GM21529 (cell line): ENCODE measurements at regions not wholly inside any gene's neighbourhood (a gene's known extent, or its start where the extent isn't known, plus 50 kb on each side); places are given as distances from the start of the nearest gene placed in this dataset.
A peak's percentile ranks its signal among the peaks of the same experiment; 100 is the strongest.
"Not testable (repeated sequence)": the region's sequence is repeated elsewhere in the genome, so short reads cannot be mapped to it uniquely, and the experiment has no call there.

Source experiments
- ATAC-seq: cut with Tn5 transposase; IDR thresholded peaks from one replicate; pipeline ENCODE4 v1.9.1; 2021; ENCODE audit not compliant: unreplicated experiment

GRCh38 chr5:117131048-117131679 is 556.5 kb upstream of the SEMA6A start:
- peak; percentile 96 for ATAC-seq

GRCh38 chr5:117118499-117118898 is 543.9 kb upstream of the SEMA6A start:
- ATAC-seq = no peak

- not testable (repeated sequence) for ATAC-seq
Observed at GRCh38 chr5:117117314-117117713, 542.7 kb upstream of the SEMA6A start.

- no peak for ATAC-seq
Observed at GRCh38 chr5:117110548-117110947, 535.9 kb upstream of the SEMA6A start.

- ATAC-seq = peak; percentile 57
Observed at GRCh38 chr5:117107859-117108258, 533.2 kb upstream of the SEMA6A start.

GRCh38 chr5:117103703-117104102 is 529.1 kb upstream of the SEMA6A start:
- no peak for ATAC-seq

- no peak for ATAC-seq
Observed at GRCh38 chr5:117102591-117102990, 528.0 kb upstream of the SEMA6A start.

GRCh38 chr5:117100176-117100575 is 525.6 kb upstream of the SEMA6A start:
- ATAC-seq = no peak

GRCh38 chr5:117098094-117098493 is 523.5 kb upstream of the SEMA6A start:
- ATAC-seq = no peak

GRCh38 chr5:117095346-117096332 is 521.0 kb upstream of the SEMA6A start:
- ATAC-seq = no peak

GRCh38 chr5:117094114-117094815 is 519.6 kb upstream of the SEMA6A start:
- no peak for ATAC-seq

GRCh38 chr5:117093653-117094052 is 519.0 kb upstream of the SEMA6A start:
- ATAC-seq = no peak

GRCh38 chr5:117089001-117089400 is 514.4 kb upstream of the SEMA6A start:
- ATAC-seq = no peak

GRCh38 chr5:117088176-117088575 is 513.6 kb upstream of the SEMA6A start:
- no peak for ATAC-seq

GRCh38 chr5:117084067-117084466 is 509.4 kb upstream of the SEMA6A start:
- ATAC-seq = no peak

GRCh38 chr5:117082977-117083376 is 508.4 kb upstream of the SEMA6A start:
- no peak for ATAC-seq

GRCh38 chr5:117077142-117077541 is 502.5 kb upstream of the SEMA6A start:
- ATAC-seq = no peak

GRCh38 chr5:117072439-117072838 is 497.8 kb upstream of the SEMA6A start:
- ATAC-seq = no peak

GRCh38 chr5:117065800-117066199 is 491.2 kb upstream of the SEMA6A start:
- no peak for ATAC-seq

GRCh38 chr5:117065161-117065560 is 490.5 kb upstream of the SEMA6A start:
- no peak for ATAC-seq

- ATAC-seq = no peak
Observed at GRCh38 chr5:117060099-117060498, 485.5 kb upstream of the SEMA6A start.

- no peak for ATAC-seq
Observed at GRCh38 chr5:117058740-117059139, 484.1 kb upstream of the SEMA6A start.
